Astrocyte (in vitro differentiated cells and primary cell): ENCODE measurements at regions not wholly inside any gene's neighbourhood (a gene's known extent, or its start where the extent isn't known, plus 50 kb on each side); places are given as distances from the start of the nearest gene placed in this dataset.

ENCODE experiments used
- DNase-seq: peaks from one replicate; pipeline ENCODE4 v3.0.0-alpha.2; 2010; ENCODE audit warnings: low read depth
- FAIRE-seq: peaks from 2 replicates; lab custom pipeline; 2011; peaks lifted over from hg19 to GRCh38; lab: Jason Lieb, UNC
- H2AFZ ChIP-seq: 2 replicates; pipeline ENCODE4 v1.6.0; 2012; ENCODE audit warnings: low read depth, low read length, inconsistent platforms
- H3K27ac ChIP-seq: 2 replicates; pipeline ENCODE4 v1.5.1; 2011; ENCODE audit warnings: low read depth, low read length, inconsistent platforms
- H3K27me3 ChIP-seq: 2 replicates; pipeline ENCODE4 v1.6.0; 2011; ENCODE audit warnings: low read length, inconsistent platforms; ENCODE audit not compliant: insufficient read depth
- H3K36me3 ChIP-seq: 2 replicates; pipeline ENCODE4 v1.5.1; 2011; ENCODE audit warnings: low read length, inconsistent platforms; ENCODE audit not compliant: insufficient read depth
- H3K4me1 ChIP-seq: 2 replicates; pipeline ENCODE4 v1.5.1; 2011; ENCODE audit warnings: low read length, inconsistent platforms; ENCODE audit not compliant: insufficient read depth
- H3K4me2 ChIP-seq: 2 replicates; pipeline ENCODE4 v1.6.0; 2012; ENCODE audit warnings: low read length, inconsistent platforms
- H3K4me3 ChIP-seq: 2 replicates; pipeline ENCODE4 v1.5.1; 2011; ENCODE audit warnings: low read depth, mild to moderate bottlenecking, low read length, inconsistent platforms; ENCODE audit not compliant: insufficient read depth
- H3K79me2 ChIP-seq: 2 replicates; pipeline ENCODE4 v1.6.0; 2012; ENCODE audit warnings: mild to moderate bottlenecking, low read length, inconsistent platforms; ENCODE audit not compliant: insufficient read depth
- H3K9ac ChIP-seq: 2 replicates; pipeline ENCODE4 v1.6.0; 2012; ENCODE audit warnings: mild to moderate bottlenecking, low read length, inconsistent platforms
- H3K9me3 ChIP-seq: 2 replicates; pipeline ENCODE4 v1.5.1; 2012; ENCODE audit warnings: low read depth, mild to moderate bottlenecking, low read length, inconsistent platforms; ENCODE audit not compliant: insufficient read depth
- H4K20me1 ChIP-seq: 2 replicates; pipeline ENCODE4 v1.6.0; 2012; ENCODE audit warnings: low read length, inconsistent platforms; ENCODE audit not compliant: insufficient read depth
- H3K27ac Mint-ChIP-seq: one replicate; pipeline ENCODE4 v1.8.0; 2021; ENCODE audit warnings: mild to moderate bottlenecking, mixed read lengths; ENCODE audit not compliant: unreplicated experiment
- H3K27me3 Mint-ChIP-seq: one replicate; pipeline ENCODE4 v1.8.0; 2021; ENCODE audit warnings: low read depth, mixed read lengths; ENCODE audit not compliant: unreplicated experiment
- H3K36me3 Mint-ChIP-seq: one replicate; pipeline ENCODE4 v1.8.0; 2021; ENCODE audit warnings: low read depth, mixed read lengths; ENCODE audit not compliant: unreplicated experiment
- H3K4me1 Mint-ChIP-seq: one replicate; pipeline ENCODE4 v1.8.0; 2021; ENCODE audit warnings: low read depth, mixed read lengths; ENCODE audit not compliant: unreplicated experiment
- H3K4me3 Mint-ChIP-seq: one replicate; pipeline ENCODE4 v1.8.0; 2021; ENCODE audit warnings: mild to moderate bottlenecking, moderate library complexity, mixed read lengths; ENCODE audit not compliant: unreplicated experiment
- H3K9me3 Mint-ChIP-seq: one replicate; pipeline ENCODE4 v1.8.0; 2021; ENCODE audit warnings: mild to moderate bottlenecking, mixed read lengths; ENCODE audit not compliant: unreplicated experiment
- CTCF ChIP-seq: IDR thresholded peaks from 2 replicates; pipeline ENCODE4 v1.5.1; 2011; ENCODE audit warnings: low read depth, mild to moderate bottlenecking, inconsistent platforms, low read length, moderate library complexity; ENCODE audit not compliant: insufficient read depth
- EZH2 ChIP-seq: IDR thresholded peaks from 2 replicates; pipeline ENCODE4 v1.6.1; 2012; ENCODE audit warnings: mild to moderate bottlenecking, low read length, inconsistent platforms; ENCODE audit not compliant: insufficient read depth

GRCh38 chr22:47591709-47592108 lies 829.3 kb downstream of the TBC1D22A start:
- no peaks in the 10 kb centered on the region for H3K27me3 ChIP-seq
- no peak overlapping the region for H2AFZ ChIP-seq
- H3K4me3 Mint-ChIP-seq: no peak overlapping the region
- no peak overlapping the region for H3K4me3 ChIP-seq
- H3K36me3 Mint-ChIP-seq: no peaks in the 10 kb centered on the region
- FAIRE-seq: no peak
- DNase-seq: no peak
- no peak for TF ChIP-seq EZH2
- no peak for TF ChIP-seq CTCF
- H3K4me1 Mint-ChIP-seq: no peaks in the 10 kb centered on the region
- no peak overlapping the region for H3K27ac ChIP-seq
- no peak overlapping the region for H3K27ac Mint-ChIP-seq
- no peaks in the 10 kb centered on the region for H3K79me2 ChIP-seq
- H3K4me1 ChIP-seq: no peaks in the 10 kb centered on the region
- H3K4me2 ChIP-seq: no peak overlapping the region
- peaks cover 26% of the 10 kb centered on the region for H3K9me3 ChIP-seq
- no peaks in the 10 kb centered on the region for H3K36me3 ChIP-seq
- H3K27me3 Mint-ChIP-seq: peaks cover 10% of the 10 kb centered on the region
- H4K20me1 ChIP-seq: no peaks in the 10 kb centered on the region
- H3K9ac ChIP-seq: no peak overlapping the region
- H3K9me3 Mint-ChIP-seq: peaks cover 13% of the 10 kb centered on the region

GRCh38 chr22:47591016-47591415 lies 828.6 kb downstream of the TBC1D22A start:
- Mint-ChIP-seq H3K9me3 (peaks cover 13% of the 10 kb centered on the region), H3K4me1 (no peaks in the 10 kb centered on the region), H3K4me3 (no peak overlapping the region), H3K27ac (no peak overlapping the region), H3K27me3 (peaks cover 10% of the 10 kb centered on the region), H3K36me3 (no peaks in the 10 kb centered on the region)
- no peaks in the 10 kb centered on the region for H3K36me3 ChIP-seq
- H2AFZ ChIP-seq: no peak overlapping the region
- no peak overlapping the region for H3K4me3 ChIP-seq
- no peaks in the 10 kb centered on the region for H4K20me1 ChIP-seq
- H3K27me3 ChIP-seq: no peaks in the 10 kb centered on the region
- no peak for DNase-seq
- no peak overlapping the region for H3K27ac ChIP-seq
- H3K79me2 ChIP-seq: no peaks in the 10 kb centered on the region
- no peak for FAIRE-seq
- H3K4me1 ChIP-seq: no peaks in the 10 kb centered on the region
- TF ChIP-seq CTCF (no peak), EZH2 (no peak)
- H3K9ac ChIP-seq: no peak overlapping the region
- peaks cover 22% of the 10 kb centered on the region for H3K9me3 ChIP-seq
- no peak overlapping the region for H3K4me2 ChIP-seq

- DNase-seq (no peak), FAIRE-seq (no peak)
- Histone ChIP-seq H3K4me1 (no peaks in the 10 kb centered on the region), H3K27me3 (no peaks in the 10 kb centered on the region), H4K20me1 (no peaks in the 10 kb centered on the region), H3K27ac (no peak overlapping the region), H3K36me3 (no peaks in the 10 kb centered on the region), H3K4me3 (no peak overlapping the region), H3K79me2 (no peaks in the 10 kb centered on the region), H3K4me2 (no peak overlapping the region), H3K9me3 (peaks cover 23% of the 10 kb centered on the region), H2AFZ (no peak overlapping the region), H3K9ac (no peak overlapping the region)
- peaks cover 10% of the 10 kb centered on the region for H3K27me3 Mint-ChIP-seq
- H3K4me1 Mint-ChIP-seq: no peaks in the 10 kb centered on the region
- no peak overlapping the region for H3K4me3 Mint-ChIP-seq
- H3K36me3 Mint-ChIP-seq: no peaks in the 10 kb centered on the region
- TF ChIP-seq EZH2: no peak
- no peak for TF ChIP-seq CTCF
- H3K9me3 Mint-ChIP-seq: peaks cover 15% of the 10 kb centered on the region
- H3K27ac Mint-ChIP-seq: no peak overlapping the region
Observed at GRCh38 chr22:47589271-47590250, 827.1 kb downstream of the TBC1D22A start.
